ENCODE measurements at regions not wholly inside any gene's neighbourhood (a gene's known extent, or its start where the extent isn't known, plus 50 kb on each side); places are given as distances from the start of the nearest gene placed in this dataset.

GRCh38 chr13:39998166-39998565 lies 342.7 kb downstream of the COG6 start:
- no peak overlapping the region for H2BK12ac ChIP-seq (ENCODE audit: low read length)
- H3K27me3 ChIP-seq (ENCODE audit: control insufficient read depth in 3 of 3, insufficient read depth in 3 of 3, low read depth in 1 of 3, low read length in 3 of 3) = no peaks in the 10 kb centered on the region
- H2BK15ac ChIP-seq (ENCODE audit: low read length) = no peak overlapping the region
- no peak overlapping the region for H3K4me2 ChIP-seq (ENCODE audit: insufficient read depth, low read length, poor library complexity, severe bottlenecking)
- no peak overlapping the region for H3K18ac ChIP-seq (ENCODE audit: low read length)
- no peak overlapping the region for H4K91ac ChIP-seq (ENCODE audit: low read depth, low read length, poor library complexity)
- H3K9ac ChIP-seq (ENCODE audit: low read depth, low read length, poor library complexity) = no peak overlapping the region
- H3K4me1 ChIP-seq (ENCODE audit: control insufficient read depth in 2 of 2, insufficient read depth in 1 of 2, low read depth in 1 of 2, low read length in 2 of 2) = no peaks in the 10 kb centered on the region
- no peaks in the 10 kb centered on the region for H3K36me3 ChIP-seq (replicated peaks in 1 of 2; ENCODE audit: control insufficient read depth in 2 of 2, insufficient read depth in 2 of 2, low read length in 2 of 2)
- no peak for DNase-seq (ENCODE audit: low spot score)
- peak overlapping the region; percentile 15 for H2AFZ ChIP-seq (ENCODE audit: low read length)
- H2BK120ac ChIP-seq (ENCODE audit: low read depth, low read length) = no peak overlapping the region
- H2BK5ac ChIP-seq (ENCODE audit: low read length) = no peak overlapping the region
- no peak overlapping the region for H2AK5ac ChIP-seq (ENCODE audit: low read depth, low read length)
- no peaks in the 10 kb centered on the region for H3K79me1 ChIP-seq (ENCODE audit: low read depth, low read length)
- no peak overlapping the region for H3K4ac ChIP-seq (ENCODE audit: low read length)
- H3K4me3 ChIP-seq (ENCODE audit: low read length in 2 of 2) = no peak overlapping the region
- peaks cover 3% of the 10 kb centered on the region in 2 donors for H3K9me3 ChIP-seq (replicated peaks in 1 of 2; ENCODE audit: control insufficient read depth in 2 of 2, insufficient read depth in 1 of 2, low read depth in 1 of 2, low read length in 2 of 2)
- no peak overlapping the region for H3K27ac ChIP-seq (replicated peaks; ENCODE audit: low read length)
- H3K23ac ChIP-seq (ENCODE audit: low read depth, low read length, poor library complexity) = no peak overlapping the region
- H4K8ac ChIP-seq (ENCODE audit: low read depth, low read length) = no peak overlapping the region
- H3K14ac ChIP-seq (ENCODE audit: low read length) = no peak overlapping the region
- no CpG with 5 or more reads among the region's 6 CpGs for WGBS, 2 donors (ENCODE audit: extremely low coverage in 2 of 2, insufficient read length in 2 of 2, insufficient replicate concordance in 1 of 2)

- H2BK5ac ChIP-seq (ENCODE audit: low read length) = no peak overlapping the region
- H2AFZ ChIP-seq (ENCODE audit: low read length) = no peak overlapping the region
- H3K4me3 ChIP-seq (ENCODE audit: low read length in 2 of 2) = no peak overlapping the region
- no peak overlapping the region for H2BK120ac ChIP-seq (ENCODE audit: low read depth, low read length)
- no CpG with 5 or more reads among the region's 5 CpGs for WGBS, 2 donors (ENCODE audit: extremely low coverage in 2 of 2, insufficient read length in 2 of 2, insufficient replicate concordance in 1 of 2)
- no peak for DNase-seq (ENCODE audit: low spot score)
- H3K27ac ChIP-seq (replicated peaks; ENCODE audit: low read length) = no peak overlapping the region
- no peaks in the 10 kb centered on the region for H3K4me1 ChIP-seq (ENCODE audit: control insufficient read depth in 2 of 2, insufficient read depth in 1 of 2, low read depth in 1 of 2, low read length in 2 of 2)
- H4K91ac ChIP-seq (ENCODE audit: low read depth, low read length, poor library complexity) = no peak overlapping the region
- no peak overlapping the region for H2BK15ac ChIP-seq (ENCODE audit: low read length)
- H3K18ac ChIP-seq (ENCODE audit: low read length) = no peak overlapping the region
- H3K9ac ChIP-seq (ENCODE audit: low read depth, low read length, poor library complexity) = no peak overlapping the region
- no peak overlapping the region for H4K8ac ChIP-seq (ENCODE audit: low read depth, low read length)
- no peak overlapping the region for H3K4ac ChIP-seq (ENCODE audit: low read length)
- H3K4me2 ChIP-seq (ENCODE audit: insufficient read depth, low read length, poor library complexity, severe bottlenecking) = no peak overlapping the region
- no peaks in the 10 kb centered on the region for H3K27me3 ChIP-seq (ENCODE audit: control insufficient read depth in 3 of 3, insufficient read depth in 3 of 3, low read depth in 1 of 3, low read length in 3 of 3)
- H3K79me1 ChIP-seq (ENCODE audit: low read depth, low read length) = no peaks in the 10 kb centered on the region
- peaks cover 3% of the 10 kb centered on the region in 2 donors for H3K9me3 ChIP-seq (replicated peaks in 1 of 2; ENCODE audit: control insufficient read depth in 2 of 2, insufficient read depth in 1 of 2, low read depth in 1 of 2, low read length in 2 of 2)
- H3K36me3 ChIP-seq (replicated peaks in 1 of 2; ENCODE audit: control insufficient read depth in 2 of 2, insufficient read depth in 2 of 2, low read length in 2 of 2) = no peaks in the 10 kb centered on the region
- no peak overlapping the region for H3K23ac ChIP-seq (ENCODE audit: low read depth, low read length, poor library complexity)
- no peak overlapping the region for H3K14ac ChIP-seq (ENCODE audit: low read length)
- H2BK12ac ChIP-seq (ENCODE audit: low read length) = no peak overlapping the region
- H2AK5ac ChIP-seq (ENCODE audit: low read depth, low read length) = no peak overlapping the region
Measured at GRCh38 chr13:40002016-40002415, 346.6 kb downstream of the COG6 start.

- H3K4me3 ChIP-seq (ENCODE audit: low read length in 2 of 2) = no peak overlapping the region
- H3K9me3 ChIP-seq (replicated peaks in 1 of 2; ENCODE audit: control insufficient read depth in 2 of 2, insufficient read depth in 1 of 2, low read depth in 1 of 2, low read length in 2 of 2) = no peaks in the 10 kb centered on the region
- no peak overlapping the region for H3K23ac ChIP-seq (ENCODE audit: low read depth, low read length, poor library complexity)
- no peak overlapping the region for H2BK12ac ChIP-seq (ENCODE audit: low read length)
- no peaks in the 10 kb centered on the region for H3K79me1 ChIP-seq (ENCODE audit: low read depth, low read length)
- no peak overlapping the region for H3K18ac ChIP-seq (ENCODE audit: low read length)
- H3K4me2 ChIP-seq (ENCODE audit: insufficient read depth, low read length, poor library complexity, severe bottlenecking) = no peak overlapping the region
- no peak overlapping the region for H2AFZ ChIP-seq (ENCODE audit: low read length)
- H2AK5ac ChIP-seq (ENCODE audit: low read depth, low read length) = no peak overlapping the region
- H2BK15ac ChIP-seq (ENCODE audit: low read length) = no peak overlapping the region
- no CpG with 5 or more reads among the region's 2 CpGs for WGBS, 2 donors (ENCODE audit: extremely low coverage in 2 of 2, insufficient read length in 2 of 2, insufficient replicate concordance in 1 of 2)
- H3K14ac ChIP-seq (ENCODE audit: low read length) = no peak overlapping the region
- H3K4ac ChIP-seq (ENCODE audit: low read length) = no peak overlapping the region
- H3K27me3 ChIP-seq (ENCODE audit: control insufficient read depth in 3 of 3, insufficient read depth in 3 of 3, low read depth in 1 of 3, low read length in 3 of 3) = no peaks in the 10 kb centered on the region
- H2BK120ac ChIP-seq (ENCODE audit: low read depth, low read length) = no peak overlapping the region
- H3K36me3 ChIP-seq (replicated peaks in 1 of 2; ENCODE audit: control insufficient read depth in 2 of 2, insufficient read depth in 2 of 2, low read length in 2 of 2) = no peaks in the 10 kb centered on the region
- no peak overlapping the region for H3K27ac ChIP-seq (replicated peaks; ENCODE audit: low read length)
- no peak for DNase-seq (ENCODE audit: low spot score)
- no peak overlapping the region for H4K91ac ChIP-seq (ENCODE audit: low read depth, low read length, poor library complexity)
- no peak overlapping the region for H2BK5ac ChIP-seq (ENCODE audit: low read length)
- H4K8ac ChIP-seq (ENCODE audit: low read depth, low read length) = no peak overlapping the region
- no peak overlapping the region for H3K9ac ChIP-seq (ENCODE audit: low read depth, low read length, poor library complexity)
- peaks cover 0 to 2% of the 10 kb centered on the region in 2 donors for H3K4me1 ChIP-seq (ENCODE audit: control insufficient read depth in 2 of 2, insufficient read depth in 1 of 2, low read depth in 1 of 2, low read length in 2 of 2)
Measured at GRCh38 chr13:40013554-40013953, 358.1 kb downstream of the COG6 start.

GRCh38 chr13:40016953-40017660 lies 361.6 kb downstream of the COG6 start:
- Histone ChIP-seq H4K8ac (ENCODE audit: low read depth, low read length) (no peak overlapping the region), H3K18ac (ENCODE audit: low read length) (no peak overlapping the region), H3K14ac (ENCODE audit: low read length) (no peak overlapping the region), H3K27me3 (ENCODE audit: control insufficient read depth in 3 of 3, insufficient read depth in 3 of 3, low read depth in 1 of 3, low read length in 3 of 3) (no peaks in the 10 kb centered on the region), H2BK5ac (ENCODE audit: low read length) (no peak overlapping the region), H3K4me2 (ENCODE audit: insufficient read depth, low read length, poor library complexity, severe bottlenecking) (no peak overlapping the region), H3K4ac (ENCODE audit: low read length) (no peak overlapping the region), H3K79me1 (ENCODE audit: low read depth, low read length) (no peaks in the 10 kb centered on the region), H3K27ac (replicated peaks; ENCODE audit: low read length) (no peak overlapping the region), H2AK5ac (ENCODE audit: low read depth, low read length) (no peak overlapping the region), H3K9ac (ENCODE audit: low read depth, low read length, poor library complexity) (no peak overlapping the region), H3K9me3 (replicated peaks in 1 of 2; ENCODE audit: control insufficient read depth in 2 of 2, insufficient read depth in 1 of 2, low read depth in 1 of 2, low read length in 2 of 2) (no peaks in the 10 kb centered on the region), H2AFZ (ENCODE audit: low read length) (no peak overlapping the region), H2BK120ac (ENCODE audit: low read depth, low read length) (no peak overlapping the region), H3K4me3 (ENCODE audit: low read length in 2 of 2) (no peak overlapping the region), H2BK15ac (ENCODE audit: low read length) (no peak overlapping the region), H3K36me3 (replicated peaks in 1 of 2; ENCODE audit: control insufficient read depth in 2 of 2, insufficient read depth in 2 of 2, low read length in 2 of 2) (no peaks in the 10 kb centered on the region), H4K91ac (ENCODE audit: low read depth, low read length, poor library complexity) (no peak overlapping the region), H3K4me1 (ENCODE audit: control insufficient read depth in 2 of 2, insufficient read depth in 1 of 2, low read depth in 1 of 2, low read length in 2 of 2) (no peaks in the 10 kb centered on the region), H2BK12ac (ENCODE audit: low read length) (no peak overlapping the region), H3K23ac (ENCODE audit: low read depth, low read length, poor library complexity) (no peak overlapping the region)
- WGBS, 2 donors (ENCODE audit: extremely low coverage in 2 of 2, insufficient read length in 2 of 2, insufficient replicate concordance in 1 of 2) = no CpG with 5 or more reads among the region's 7 CpGs
- DNase-seq (ENCODE audit: low spot score) = no peak

Measured in neuronal stem cell (in vitro differentiated cells).